IPS-NIHi11 (cell line): ENCODE measurements at regions not wholly inside any gene's neighbourhood (a gene's known extent, or its start where the extent isn't known, plus 50 kb on each side); places are given as distances from the start of the nearest gene placed in this dataset.
"Not testable (repeated sequence)": the region's sequence is repeated elsewhere in the genome, so short reads cannot be mapped to it uniquely, and the experiment has no call there.

Experiments
- DNase-seq: peaks from one replicate; pipeline ENCODE4 v3.0.0; 2012; ENCODE audit warnings: mixed read lengths, low spot score

GRCh38 chr5:51165621-51166020 is 217.6 kb upstream of the ISL1 start:
- DNase-seq: not testable (repeated sequence)

- DNase-seq: peak; percentile 42
Observed at GRCh38 chr5:51172903-51173626, 210.2 kb upstream of the ISL1 start.

GRCh38 chr5:51181208-51181894 is 201.9 kb upstream of the ISL1 start:
- DNase-seq: no peak

GRCh38 chr5:51185850-51186329 is 197.4 kb upstream of the ISL1 start:
- no peak for DNase-seq

- DNase-seq: no peak
Observed at GRCh38 chr5:51188001-51188591, 195.2 kb upstream of the ISL1 start.

- DNase-seq: no peak
Observed at GRCh38 chr5:51194671-51195070, 188.6 kb upstream of the ISL1 start.

- DNase-seq: no peak
Observed at GRCh38 chr5:51201024-51201423, 182.2 kb upstream of the ISL1 start.

GRCh38 chr5:51201708-51202107 is 181.5 kb upstream of the ISL1 start:
- DNase-seq: no peak

- no peak for DNase-seq
Observed at GRCh38 chr5:51202161-51202560, 181.1 kb upstream of the ISL1 start.

GRCh38 chr5:51203598-51203997 is 179.7 kb upstream of the ISL1 start:
- no peak for DNase-seq

- DNase-seq: no peak
Observed at GRCh38 chr5:51208296-51208695, 175.0 kb upstream of the ISL1 start.

- no peak for DNase-seq
Observed at GRCh38 chr5:51214746-51215145, 168.5 kb upstream of the ISL1 start.

GRCh38 chr5:51225789-51226742 is 157.2 kb upstream of the ISL1 start:
- peak; percentile 75 for DNase-seq

GRCh38 chr5:51227963-51228470 is 155.2 kb upstream of the ISL1 start:
- peak; percentile 17 for DNase-seq

- no peak for DNase-seq
Observed at GRCh38 chr5:51230336-51230735, 152.9 kb upstream of the ISL1 start.

GRCh38 chr5:51242456-51242855 is 140.8 kb upstream of the ISL1 start:
- DNase-seq: no peak

GRCh38 chr5:51250957-51251356 is 132.3 kb upstream of the ISL1 start:
- DNase-seq: not testable (repeated sequence)

- no peak for DNase-seq
Observed at GRCh38 chr5:51271261-51271660, 112.0 kb upstream of the ISL1 start.

GRCh38 chr5:51273021-51273420 is 110.2 kb upstream of the ISL1 start:
- no peak for DNase-seq

GRCh38 chr5:51273871-51274270 is 109.4 kb upstream of the ISL1 start:
- no peak for DNase-seq

GRCh38 chr5:51275428-51275827 is 107.8 kb upstream of the ISL1 start:
- DNase-seq: no peak

GRCh38 chr5:51276250-51276649 is 107.0 kb upstream of the ISL1 start:
- no peak for DNase-seq
